Loucy (cell line): ENCODE measurements at regions not wholly inside any gene's neighbourhood (a gene's known extent, or its start where the extent isn't known, plus 50 kb on each side); places are given as distances from the start of the nearest gene placed in this dataset.

Experiments used
- H2AFZ ChIP-seq: fragments of 200-600 bp; sonication (generic); 2 replicates; pipeline ENCODE4 v1.6.0; 2016; ENCODE audit warnings: antibody characterized with exemption, mild to moderate bottlenecking, low read length, moderate library complexity
- H3F3A ChIP-seq: fragments of 200-600 bp; 2 replicates; pipeline ENCODE4 v1.6.0; 2016; ENCODE audit warnings: antibody characterized with exemption, low read depth, mild to moderate bottlenecking
- H3K27me3 ChIP-seq: fragments of 200-600 bp; sonication (generic); 2 replicates; pipeline ENCODE4 v1.6.1; 2014; ENCODE audit warnings: low read length, mild to moderate bottlenecking; ENCODE audit not compliant: insufficient read depth, poor library complexity, severe bottlenecking
- H3K36me3 ChIP-seq: fragments of 200-600 bp; sonication (generic); 2 replicates; pipeline ENCODE4 v1.6.1; 2016; ENCODE audit warnings: low read length; ENCODE audit not compliant: insufficient read depth
- H3K4me1 ChIP-seq: fragments of 200-600 bp; sonication (generic); 2 replicates; pipeline ENCODE4 v1.5.1; 2014; ENCODE audit warnings: low read length, mild to moderate bottlenecking; ENCODE audit not compliant: insufficient read depth, poor library complexity, severe bottlenecking
- H3K4me2 ChIP-seq: fragments of 200-600 bp; sonication (generic); 2 replicates; pipeline ENCODE4 v1.6.0; 2014; ENCODE audit warnings: antibody characterized with exemption, low read length, low read depth, mild to moderate bottlenecking; ENCODE audit not compliant: poor library complexity, severe bottlenecking
- H3K4me3 ChIP-seq: fragments of 200-600 bp; sonication (generic); 2 replicates; pipeline ENCODE4 v1.5.1; 2014; ENCODE audit warnings: low read length, mild to moderate bottlenecking, mixed read lengths; ENCODE audit not compliant: poor library complexity, severe bottlenecking
- H3K79me2 ChIP-seq: fragments of 200-600 bp; sonication (generic); 2 replicates; pipeline ENCODE4 v1.6.1; 2014; ENCODE audit warnings: low read length; ENCODE audit not compliant: insufficient read depth
- H3K9ac ChIP-seq: fragments of 200-600 bp; sonication (generic); 2 replicates; pipeline ENCODE4 v1.6.0; 2014; ENCODE audit warnings: mild to moderate bottlenecking, low read depth, low read length, moderate library complexity; ENCODE audit not compliant: poor library complexity, severe bottlenecking
- H3K9me2 ChIP-seq: fragments of 200-600 bp; sonication (generic); replicated peaks from 2 replicates; pipeline ENCODE4 v1.6.1; 2016; ENCODE audit warnings: low read depth, low read length, mixed read lengths
- H3K9me3 ChIP-seq: fragments of 200-600 bp; sonication (generic); 2 replicates; pipeline ENCODE4 v1.6.1; 2014; ENCODE audit warnings: mild to moderate bottlenecking, antibody characterized with exemption, low read length, low read depth; ENCODE audit not compliant: insufficient read depth
- H4K20me1 ChIP-seq: fragments of 200-600 bp; sonication (generic); 2 replicates; pipeline ENCODE4 v1.6.0; 2014; ENCODE audit warnings: antibody characterized with exemption, low read length, mild to moderate bottlenecking; ENCODE audit not compliant: insufficient read depth, poor library complexity, severe bottlenecking
- EZH2phosphoT487 ChIP-seq: fragments of 200-600 bp; IDR thresholded peaks from 2 replicates; pipeline ENCODE4 v1.6.1; 2018; ENCODE audit warnings: antibody characterized with exemption, mild to moderate bottlenecking, moderate library complexity, borderline replicate concordance
- TF ChIP-seq, protein P1 (sequence below): fragments of 200-600 bp; sonication (generic); conservative IDR thresholded peaks from 2 replicates; pipeline ENCODE4 v1.5.1; 2014; ENCODE audit warnings: mild to moderate bottlenecking, antibody characterized with exemption, low read length

DNA sequence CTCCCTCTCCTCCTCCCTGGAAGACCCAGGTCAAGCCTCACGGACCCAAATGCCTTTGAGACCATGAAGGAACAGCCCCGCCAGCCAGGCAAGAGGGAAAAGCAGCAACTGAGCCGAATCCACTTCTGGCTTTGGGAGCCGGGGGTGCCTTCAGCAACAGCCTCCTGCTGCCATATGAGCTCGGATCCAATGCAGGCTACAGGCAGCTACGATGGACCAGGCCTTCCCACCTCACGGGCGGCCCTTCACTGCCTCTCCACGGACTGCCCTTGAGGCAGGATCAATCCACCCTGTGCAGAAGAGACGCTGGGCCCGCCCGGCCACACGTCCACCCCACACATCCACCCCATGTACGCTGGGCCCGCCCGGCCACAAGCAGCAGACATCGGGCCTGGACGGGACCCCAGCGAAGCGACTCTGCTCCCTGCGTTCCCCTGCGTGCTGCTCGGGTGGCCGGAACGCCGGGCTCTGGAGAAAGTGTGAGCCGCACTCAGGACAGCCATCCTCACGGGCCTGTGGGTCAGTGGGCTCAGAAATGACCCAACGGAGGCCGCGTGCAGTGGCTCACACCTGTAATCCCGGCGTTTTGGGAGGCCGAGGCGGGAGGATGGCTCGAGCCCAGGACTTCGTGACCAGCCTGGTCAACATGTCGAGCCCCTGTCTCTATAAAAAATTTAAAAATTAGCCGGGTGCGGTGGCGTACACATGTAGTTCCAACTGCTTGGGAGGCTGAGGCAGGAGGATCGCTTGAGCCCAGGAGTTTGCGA lies 82.0 kb downstream of the FOXL3 start:
- Histone ChIP-seq H3K4me2 (no peak overlapping the region), H4K20me1 (no peaks in the 10 kb centered on the region), H3K36me3 (no peaks in the 10 kb centered on the region), H3K9me2 (no peaks in the 10 kb centered on the region), H3K27me3 (no peaks in the 10 kb centered on the region), H3K4me3 (no peak overlapping the region), H3K79me2 (no peaks in the 10 kb centered on the region), H3K9ac (no peak overlapping the region), H2AFZ (no peak overlapping the region), H3K4me1 (peaks cover 6% of the 10 kb centered on the region), H3F3A (no peaks in the 10 kb centered on the region), H3K9me3 (no peaks in the 10 kb centered on the region)
- no peak for TF ChIP-seq EZH2phosphoT487
- TF ChIP-seq, protein P1, sequence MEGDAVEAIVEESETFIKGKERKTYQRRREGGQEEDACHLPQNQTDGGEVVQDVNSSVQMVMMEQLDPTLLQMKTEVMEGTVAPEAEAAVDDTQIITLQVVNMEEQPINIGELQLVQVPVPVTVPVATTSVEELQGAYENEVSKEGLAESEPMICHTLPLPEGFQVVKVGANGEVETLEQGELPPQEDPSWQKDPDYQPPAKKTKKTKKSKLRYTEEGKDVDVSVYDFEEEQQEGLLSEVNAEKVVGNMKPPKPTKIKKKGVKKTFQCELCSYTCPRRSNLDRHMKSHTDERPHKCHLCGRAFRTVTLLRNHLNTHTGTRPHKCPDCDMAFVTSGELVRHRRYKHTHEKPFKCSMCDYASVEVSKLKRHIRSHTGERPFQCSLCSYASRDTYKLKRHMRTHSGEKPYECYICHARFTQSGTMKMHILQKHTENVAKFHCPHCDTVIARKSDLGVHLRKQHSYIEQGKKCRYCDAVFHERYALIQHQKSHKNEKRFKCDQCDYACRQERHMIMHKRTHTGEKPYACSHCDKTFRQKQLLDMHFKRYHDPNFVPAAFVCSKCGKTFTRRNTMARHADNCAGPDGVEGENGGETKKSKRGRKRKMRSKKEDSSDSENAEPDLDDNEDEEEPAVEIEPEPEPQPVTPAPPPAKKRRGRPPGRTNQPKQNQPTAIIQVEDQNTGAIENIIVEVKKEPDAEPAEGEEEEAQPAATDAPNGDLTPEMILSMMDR, result no peak

- Histone ChIP-seq H3K79me2 (no peaks in the 10 kb centered on the region), H4K20me1 (no peaks in the 10 kb centered on the region), H3K9me2 (no peaks in the 10 kb centered on the region), H3K9me3 (no peaks in the 10 kb centered on the region), H3K36me3 (no peaks in the 10 kb centered on the region), H3K4me2 (no peak overlapping the region), H3K4me1 (no peaks in the 10 kb centered on the region), H2AFZ (no peak overlapping the region), H3K4me3 (no peak overlapping the region), H3F3A (no peaks in the 10 kb centered on the region), H3K27me3 (no peaks in the 10 kb centered on the region), H3K9ac (no peak overlapping the region)
- TF ChIP-seq, protein P1, result no peak
- no peak for TF ChIP-seq EZH2phosphoT487
These were observed 82.6 kb downstream of the FOXL3 start for GRCh38 chr7:372546-372931.

- Histone ChIP-seq H3F3A (no peaks in the 10 kb centered on the region), H3K4me2 (no peak overlapping the region), H4K20me1 (no peaks in the 10 kb centered on the region), H3K4me1 (no peaks in the 10 kb centered on the region), H3K36me3 (no peaks in the 10 kb centered on the region), H2AFZ (no peak overlapping the region), H3K27me3 (no peaks in the 10 kb centered on the region), H3K9me2 (no peaks in the 10 kb centered on the region), H3K9ac (no peak overlapping the region), H3K79me2 (no peaks in the 10 kb centered on the region), H3K4me3 (no peak overlapping the region), H3K9me3 (no peaks in the 10 kb centered on the region)
- TF ChIP-seq, protein P1, result no peak
- no peak for TF ChIP-seq EZH2phosphoT487
These were observed 83.2 kb downstream of the FOXL3 start for GRCh38 chr7:372932-373791.
